DOHH2 (cell line): ENCODE measurements at regions not wholly inside any gene's neighbourhood (a gene's known extent, or its start where the extent isn't known, plus 50 kb on each side); places are given as distances from the start of the nearest gene placed in this dataset.

Experiments used
- H3F3A ChIP-seq: fragments of 200-600 bp; sonication (generic), shearing (Covaris generic); 2 replicates; pipeline ENCODE4 v1.6.0; 2016; ENCODE audit warnings: antibody characterized with exemption, mild to moderate bottlenecking; ENCODE audit not compliant: control insufficient read depth, insufficient read depth
- H3K27ac ChIP-seq: fragments of 200-600 bp; sonication (generic); 2 replicates; pipeline ENCODE4 v1.5.1; 2014; ENCODE audit warnings: low read depth, mild to moderate bottlenecking, low read length, moderate library complexity
- H3K27me3 ChIP-seq: fragments of 200-600 bp; sonication (generic); 2 replicates; pipeline ENCODE4 v1.6.1; 2014; ENCODE audit warnings: mild to moderate bottlenecking, low read length, mixed read lengths; ENCODE audit not compliant: control insufficient read depth
- H3K36me3 ChIP-seq: fragments of 200-600 bp; sonication (generic); 2 replicates; pipeline ENCODE4 v1.6.1; 2014; ENCODE audit warnings: mild to moderate bottlenecking, low read length, moderate library complexity, mixed read lengths; ENCODE audit not compliant: control insufficient read depth
- H3K4me1 ChIP-seq: fragments of 200-600 bp; sonication (generic); 2 replicates; pipeline ENCODE4 v1.6.1; 2014; ENCODE audit warnings: mild to moderate bottlenecking, low read length, mixed read lengths; ENCODE audit not compliant: control insufficient read depth
- H3K4me2 ChIP-seq: fragments of 200-600 bp; sonication (generic); 2 replicates; pipeline ENCODE4 v1.6.0; 2014; ENCODE audit warnings: mild to moderate bottlenecking, low read length, moderate library complexity
- H3K4me3 ChIP-seq: fragments of 200-600 bp; sonication (generic); 2 replicates; pipeline ENCODE4 v1.5.1; 2014; ENCODE audit warnings: mild to moderate bottlenecking, low read length, mixed read lengths
- H3K79me2 ChIP-seq: fragments of 200-600 bp; sonication (generic); 2 replicates; pipeline ENCODE4 v1.6.1; 2014; ENCODE audit warnings: mild to moderate bottlenecking, low read length, mixed read lengths; ENCODE audit not compliant: control insufficient read depth
- H3K9me2 ChIP-seq: fragments of 200-600 bp; sonication (generic); replicated peaks from 2 replicates; pipeline ENCODE4 v1.6.1; 2014; ENCODE audit warnings: mild to moderate bottlenecking, low read length, mixed read lengths; ENCODE audit not compliant: control insufficient read depth
- H3K9me3 ChIP-seq: fragments of 200-600 bp; sonication (generic); 2 replicates; pipeline ENCODE4 v1.6.1; 2014; ENCODE audit warnings: antibody characterized with exemption, low read length, mixed read lengths; ENCODE audit not compliant: control insufficient read depth, insufficient read depth
- H4K20me1 ChIP-seq: fragments of 200-600 bp; sonication (generic); 2 replicates; pipeline ENCODE4 v1.6.0; 2014; ENCODE audit warnings: low read depth, mild to moderate bottlenecking, antibody characterized with exemption, low read length, moderate library complexity; ENCODE audit not compliant: control insufficient read depth, insufficient read depth
- EZH2phosphoT487 ChIP-seq: fragments of 200-600 bp; sonication (generic); IDR thresholded peaks from 2 replicates; pipeline ENCODE4 v1.6.1; 2017; ENCODE audit warnings: borderline replicate concordance, mild to moderate bottlenecking, antibody characterized with exemption, low read length, moderate library complexity, mixed read lengths
- TF ChIP-seq, protein P1 (sequence below): fragments of 200-600 bp; sonication (generic); IDR thresholded peaks from one replicate; pipeline ENCODE4 v1.5.1; 2014; ENCODE audit warnings: antibody characterized with exemption, mild to moderate bottlenecking, low read depth, low read length; ENCODE audit not compliant: poor library complexity, severe bottlenecking

DNA sequence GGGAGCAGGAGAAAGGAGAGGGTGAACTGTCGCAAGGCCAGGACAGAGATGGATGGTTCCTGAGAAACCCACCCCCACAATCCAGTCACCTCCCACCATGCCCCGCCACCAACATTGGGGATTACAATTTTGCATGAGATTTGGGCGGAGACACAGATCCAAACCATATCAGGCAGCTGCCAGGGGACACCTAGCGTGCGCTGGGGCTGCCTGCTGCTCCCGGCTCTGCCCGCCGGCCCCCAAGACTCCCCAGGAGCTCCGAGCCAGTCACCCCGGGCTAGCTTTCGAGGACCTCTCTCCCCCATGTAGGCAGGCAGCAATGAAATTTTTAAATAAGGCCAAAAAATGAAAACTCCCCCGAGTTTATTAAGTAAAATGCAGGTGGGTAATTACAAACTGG, 111.7 kb downstream of the UNCX start:
- Histone ChIP-seq H3K79me2 (no peaks in the 10 kb centered on the region), H3K4me3 (no peak overlapping the region), H3K4me2 (no peak overlapping the region), H3K27ac (no peak overlapping the region), H3K9me2 (no peaks in the 10 kb centered on the region), H3K27me3 (no peaks in the 10 kb centered on the region), H3F3A (no peaks in the 10 kb centered on the region), H3K36me3 (no peaks in the 10 kb centered on the region), H4K20me1 (no peaks in the 10 kb centered on the region), H3K9me3 (no peaks in the 10 kb centered on the region), H3K4me1 (no peaks in the 10 kb centered on the region)
- TF ChIP-seq EZH2phosphoT487 = no peak
- TF ChIP-seq, protein P1, sequence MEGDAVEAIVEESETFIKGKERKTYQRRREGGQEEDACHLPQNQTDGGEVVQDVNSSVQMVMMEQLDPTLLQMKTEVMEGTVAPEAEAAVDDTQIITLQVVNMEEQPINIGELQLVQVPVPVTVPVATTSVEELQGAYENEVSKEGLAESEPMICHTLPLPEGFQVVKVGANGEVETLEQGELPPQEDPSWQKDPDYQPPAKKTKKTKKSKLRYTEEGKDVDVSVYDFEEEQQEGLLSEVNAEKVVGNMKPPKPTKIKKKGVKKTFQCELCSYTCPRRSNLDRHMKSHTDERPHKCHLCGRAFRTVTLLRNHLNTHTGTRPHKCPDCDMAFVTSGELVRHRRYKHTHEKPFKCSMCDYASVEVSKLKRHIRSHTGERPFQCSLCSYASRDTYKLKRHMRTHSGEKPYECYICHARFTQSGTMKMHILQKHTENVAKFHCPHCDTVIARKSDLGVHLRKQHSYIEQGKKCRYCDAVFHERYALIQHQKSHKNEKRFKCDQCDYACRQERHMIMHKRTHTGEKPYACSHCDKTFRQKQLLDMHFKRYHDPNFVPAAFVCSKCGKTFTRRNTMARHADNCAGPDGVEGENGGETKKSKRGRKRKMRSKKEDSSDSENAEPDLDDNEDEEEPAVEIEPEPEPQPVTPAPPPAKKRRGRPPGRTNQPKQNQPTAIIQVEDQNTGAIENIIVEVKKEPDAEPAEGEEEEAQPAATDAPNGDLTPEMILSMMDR = no peak

DNA sequence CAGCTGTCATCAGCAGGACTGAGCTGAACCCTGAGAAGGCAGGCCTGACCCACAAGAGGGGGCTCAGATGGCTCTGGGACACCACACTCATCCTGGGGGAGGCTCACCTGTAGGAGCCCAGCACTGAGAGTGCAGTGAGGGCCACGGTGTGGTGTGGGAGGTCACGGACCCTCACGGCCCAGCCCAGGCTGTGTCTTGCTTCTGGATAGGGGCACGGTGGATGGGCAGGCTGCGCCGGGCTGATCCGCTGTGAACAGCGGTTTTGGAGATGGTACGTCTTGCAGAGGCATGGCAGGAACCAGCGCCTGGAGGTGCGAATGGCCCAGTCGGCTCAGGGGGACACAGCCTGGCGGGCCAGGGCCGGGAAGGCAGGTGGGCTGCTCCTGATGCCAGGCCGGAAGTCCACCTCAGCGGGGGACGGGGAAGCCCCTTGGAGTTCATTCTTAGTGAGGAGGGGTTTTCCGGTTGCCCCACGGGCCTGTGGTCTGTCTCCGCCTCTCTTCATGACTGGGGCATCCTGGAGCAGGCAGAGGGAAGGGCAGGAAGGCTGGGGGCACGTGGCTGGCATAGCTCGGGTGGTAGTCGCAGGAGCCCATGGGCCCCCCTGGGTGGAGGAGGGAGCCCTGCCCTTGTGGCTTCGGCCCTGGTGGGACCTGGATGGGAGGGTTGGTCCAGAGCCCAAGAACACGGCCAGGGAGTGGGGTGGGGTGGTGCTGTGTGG, 112.5 kb downstream of the UNCX start:
- Histone ChIP-seq H3K36me3 (no peaks in the 10 kb centered on the region), H3K4me1 (no peaks in the 10 kb centered on the region), H3K4me2 (no peak overlapping the region), H3K9me3 (no peaks in the 10 kb centered on the region), H3K27ac (no peak overlapping the region), H3K9me2 (no peaks in the 10 kb centered on the region), H4K20me1 (no peaks in the 10 kb centered on the region), H3K27me3 (no peaks in the 10 kb centered on the region), H3F3A (no peaks in the 10 kb centered on the region), H3K4me3 (no peak overlapping the region), H3K79me2 (no peaks in the 10 kb centered on the region)
- TF ChIP-seq, protein P1 = no peak
- no peak for TF ChIP-seq EZH2phosphoT487

DNA sequence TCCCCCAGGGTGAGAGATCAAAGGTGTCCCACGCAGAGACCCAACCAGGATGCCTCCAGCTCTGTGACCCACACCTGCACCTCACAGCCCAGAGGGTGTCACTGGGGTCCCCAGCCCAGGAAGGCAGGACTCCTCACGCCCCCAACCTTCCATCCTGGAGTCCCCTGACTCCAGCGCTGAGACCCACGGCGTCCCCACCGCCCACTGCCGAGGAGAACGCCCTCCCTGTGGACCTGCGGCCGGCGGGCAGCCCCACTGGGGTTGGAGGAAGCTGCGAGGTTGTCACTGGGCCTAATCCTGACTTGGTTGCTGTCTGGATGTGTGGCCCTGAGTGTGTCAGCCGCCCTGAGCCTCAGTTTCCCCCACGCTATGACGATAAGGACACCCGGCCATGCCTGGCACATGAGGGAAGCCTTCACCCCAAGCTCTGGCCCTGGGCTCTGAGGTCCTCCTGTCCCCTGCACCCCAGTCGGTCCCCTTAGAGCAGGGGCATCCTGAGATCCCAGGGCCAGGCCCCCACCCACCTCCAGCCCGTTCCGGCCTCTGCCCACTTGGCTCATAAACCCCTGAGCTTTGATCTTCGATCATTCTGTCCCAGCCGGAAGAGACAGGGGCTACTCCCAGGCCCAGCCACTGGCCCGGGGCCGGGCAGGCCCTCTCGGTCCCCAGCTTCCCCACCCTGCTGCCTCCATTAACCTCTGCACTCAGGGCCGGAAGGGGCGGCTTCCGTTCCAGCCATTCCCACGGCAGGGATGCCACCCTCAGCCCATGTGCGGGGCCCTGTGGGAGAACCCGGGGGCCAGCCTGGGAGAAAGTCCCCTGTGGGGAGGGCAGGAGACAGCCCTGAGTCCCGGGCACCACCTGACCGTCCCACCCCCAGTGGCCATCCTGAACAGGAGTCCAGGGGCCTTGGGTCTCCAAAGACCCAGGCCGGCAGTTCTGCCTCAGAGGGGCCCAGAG, 113.2 kb downstream of the MICALL2 start:
- Histone ChIP-seq H3K4me2 (no peak overlapping the region), H3K9me3 (no peaks in the 10 kb centered on the region), H4K20me1 (no peaks in the 10 kb centered on the region), H3F3A (peaks cover 2% of the 10 kb centered on the region; the same call in 1 of the 2 replicates), H3K4me1 (no peaks in the 10 kb centered on the region), H3K4me3 (no peak overlapping the region), H3K27ac (no peak overlapping the region), H3K36me3 (no peaks in the 10 kb centered on the region), H3K9me2 (no peaks in the 10 kb centered on the region), H3K79me2 (no peaks in the 10 kb centered on the region), H3K27me3 (no peaks in the 10 kb centered on the region)
- TF ChIP-seq EZH2phosphoT487 = no peak
- TF ChIP-seq, protein P1 = no peak
